Left lung (tissue), 4 donors: ENCODE measurements at regions not wholly inside any gene's neighbourhood (a gene's known extent, or its start where the extent isn't known, plus 50 kb on each side); places are given as distances from the start of the nearest gene placed in this dataset.
A peak's percentile ranks its signal among the peaks of the same experiment; 100 is the strongest.

ENCODE experiments used
- ATAC-seq: fragments of 200-7000 bp; cut with Tn5 transposase; one replicate; pipeline ENCODE4 v1.9.1; 2020; ENCODE audit warnings: moderate library complexity
- DNase-seq, 4 donors: peaks; one replicate each; pipeline ENCODE4 v3.0.0-alpha.2; 2013 to 2020
- H3K27ac ChIP-seq, 2 donors: fragments of 200-600 bp; sonication (generic) in 1 of 2; one replicate each; pipeline versions ENCODE4 v1.5.0 to v1.8.0; 2020 to 2021
- H3K27me3 ChIP-seq, 2 donors: fragments of 200-600 bp; sonication (generic) in 1 of 2; one replicate each; pipeline versions ENCODE4 v1.5.0 to v1.8.0; 2020 to 2021
- H3K36me3 ChIP-seq, 2 donors: fragments of 200-600 bp; sonication (generic) in 1 of 2; one replicate each; pipeline versions ENCODE4 v1.5.0 to v1.8.0; 2020 to 2021
- H3K4me1 ChIP-seq, 2 donors: fragments of 200-600 bp; one replicate each; pipeline ENCODE4 v1.8.0; 2021
- H3K4me3 ChIP-seq, 2 donors: fragments of 200-600 bp; sonication (generic) in 1 of 2; one replicate each; pipeline versions ENCODE4 v1.5.0 to v1.8.0; 2020 to 2021; ENCODE audit warnings: mild to moderate bottlenecking in 1 of 2
- H3K9me3 ChIP-seq, 2 donors: fragments of 200-600 bp; sonication (generic) in 1 of 2; one replicate each; pipeline versions ENCODE4 v1.5.0 to v1.8.0; 2020 to 2021
- CTCF ChIP-seq, 2 donors: fragments of 200-600 bp; sonication (generic) in 1 of 2; IDR thresholded peaks; one replicate each; pipeline versions ENCODE4 v1.5.0 to v1.8.0; 2021; ENCODE audit warnings: antibody characterized with exemption in 2 of 2
- intact Hi-C, 2 donors: fragments of 100-400 bp; cut with DNase I; formaldehyde crosslinking; loops; one replicate each; pipeline versions ENCODE4 v1.11.2 to v1.14.2; 2022
- donor health status: DM: no; HTN: yes; CAD: no.
- donor health status: DM: no; HTN: no; CAD: no.

DNA sequence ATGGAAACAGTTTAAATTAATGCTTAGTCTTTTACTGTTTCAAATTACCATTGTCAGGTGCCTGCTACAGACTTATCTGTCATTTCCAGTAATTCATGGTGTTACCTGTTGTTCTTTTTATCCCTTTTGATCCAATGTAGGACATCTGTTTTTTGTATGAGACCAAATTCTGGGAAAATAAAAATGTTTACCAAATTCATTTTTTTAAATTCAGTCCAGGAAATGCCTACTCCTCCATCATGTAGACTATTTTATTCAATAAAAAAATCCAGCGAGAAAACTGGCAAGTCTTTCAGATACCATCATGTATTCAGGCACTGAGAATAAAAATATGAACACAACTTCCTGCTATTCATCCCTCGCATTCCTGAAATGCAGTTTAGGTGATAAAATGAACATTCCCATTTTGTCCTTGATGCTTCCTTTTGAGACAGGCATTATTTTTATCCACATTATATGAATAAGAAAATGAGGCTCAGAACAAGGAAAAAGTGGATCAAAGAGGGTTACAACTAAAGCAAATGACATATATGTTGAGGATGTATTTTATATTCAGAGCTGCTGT lies 584.2 kb downstream of the SPRY1 start:
- ATAC-seq (no peak), DNase-seq (no peak)
- Histone ChIP-seq H3K4me1 (no peaks in the 10 kb centered on the region), H3K4me3 (no peak overlapping the region), H3K27ac (no peak overlapping the region), H3K36me3 (no peaks in the 10 kb centered on the region), H3K27me3 (no peaks in the 10 kb centered on the region), H3K9me3 (peaks cover 0 to 28% of the 10 kb centered on the region in 2 donors)
- intact Hi-C loops, result no loop called here
- TF ChIP-seq CTCF (IDR thresholded peaks at IDR 0.05), result no peak

DNA sequence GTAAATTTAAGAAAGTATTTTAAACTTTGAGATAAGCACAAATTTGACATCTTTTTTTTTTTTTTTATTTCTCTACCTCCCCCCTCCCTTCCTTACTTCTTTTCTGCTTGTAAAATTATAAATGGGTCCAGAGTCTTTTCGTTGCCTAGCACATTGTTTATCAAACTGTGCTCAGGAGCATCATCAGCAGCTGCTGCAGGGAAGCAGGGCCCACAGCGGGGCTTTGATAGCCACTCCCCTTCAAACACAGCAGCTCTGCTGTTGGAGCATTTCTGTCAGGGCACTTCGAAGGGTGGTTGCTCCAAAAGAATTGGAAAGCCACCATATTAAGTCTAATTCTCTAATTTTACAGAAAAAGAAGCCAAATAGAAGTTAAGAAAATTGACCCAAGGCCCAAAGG lies 588.3 kb downstream of the SPRY1 start:
- ATAC-seq (peak; percentile 36), DNase-seq (peak in 2 of 4 donors; percentile 31 to 39)
- H3K27ac ChIP-seq, result peak overlapping the region in 1 of 2 donors; percentile 74
- H3K9me3 ChIP-seq, result peaks cover 0 to 10% of the 10 kb centered on the region in 2 donors
- intact Hi-C loops, result no loop called here
- peaks cover 0 to 6% of the 10 kb centered on the region in 2 donors for H3K4me1 ChIP-seq
- TF ChIP-seq CTCF (IDR thresholded peaks at IDR 0.05), result no peak
- no peak overlapping the region for H3K4me3 ChIP-seq
- no peaks in the 10 kb centered on the region for H3K27me3 ChIP-seq
- no peaks in the 10 kb centered on the region for H3K36me3 ChIP-seq

DNA sequence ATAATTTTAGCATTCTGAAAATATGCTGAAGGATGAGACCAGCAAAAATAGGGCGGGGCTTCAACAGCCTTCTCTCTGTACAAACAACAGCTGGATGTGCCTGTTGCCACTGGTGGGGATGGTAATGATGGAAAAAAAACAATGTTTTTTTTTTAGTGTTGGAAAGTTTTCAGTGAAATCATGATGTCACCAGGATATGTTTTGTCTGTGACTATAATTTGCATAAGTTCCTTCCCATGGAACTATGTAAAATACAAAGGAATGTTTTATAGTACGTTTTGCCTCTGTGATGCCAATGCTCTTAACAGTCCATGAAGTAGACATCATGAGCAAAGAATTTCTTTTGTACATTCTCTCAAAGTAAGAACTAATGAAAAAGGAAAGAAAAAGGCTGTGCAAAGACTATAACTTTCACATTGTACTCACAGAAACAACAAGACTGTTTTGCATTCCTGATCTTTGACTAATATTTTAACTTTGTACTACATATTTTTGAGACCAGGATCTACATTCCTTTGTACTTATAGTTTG lies 589.7 kb downstream of the SPRY1 start:
- H3K9me3 ChIP-seq, result peaks cover 0 to 7% of the 10 kb centered on the region in 2 donors
- ATAC-seq, result peak; percentile 72
- H3K27ac ChIP-seq, result peak overlapping the region; percentile 14 to 74

DNA sequence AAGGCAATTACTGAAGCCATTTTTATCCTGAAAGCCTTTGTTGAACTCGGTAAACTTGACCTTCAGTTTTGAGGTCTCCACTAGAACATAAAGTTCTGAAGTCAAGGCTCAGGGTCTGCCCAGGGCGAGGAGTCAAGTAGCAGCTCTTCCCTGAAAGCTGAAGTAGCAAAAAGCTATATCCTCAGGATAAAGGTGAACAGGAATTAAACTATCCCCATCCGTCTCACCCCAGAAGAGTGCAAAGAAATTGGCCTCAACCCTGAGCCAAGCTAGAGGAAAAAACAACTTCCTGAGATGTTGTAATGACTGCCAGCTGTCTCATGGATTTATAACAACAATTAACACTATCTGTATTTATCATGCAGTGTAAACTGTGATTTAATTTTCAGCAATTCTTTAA lies 590.8 kb downstream of the SPRY1 start:
- DNase-seq (no peak), ATAC-seq (no peak)
- H3K27ac ChIP-seq, result peak overlapping the region in 1 of 2 donors; percentile 74
- intact Hi-C loops, result no loop called here
- no peak overlapping the region for H3K4me3 ChIP-seq
- peaks cover 0 to 6% of the 10 kb centered on the region in 2 donors for H3K4me1 ChIP-seq
- peaks cover 0 to 14% of the 10 kb centered on the region in 2 donors for H3K9me3 ChIP-seq
- no peaks in the 10 kb centered on the region for H3K36me3 ChIP-seq
- TF ChIP-seq CTCF (IDR thresholded peaks at IDR 0.05), result no peak
- no peaks in the 10 kb centered on the region for H3K27me3 ChIP-seq

More for the DNA sequence above, 589.7 kb downstream of the SPRY1 start:
- Histone ChIP-seq H3K27me3 (no peaks in the 10 kb centered on the region), H3K4me1 (peaks cover 0 to 6% of the 10 kb centered on the region in 2 donors), H3K36me3 (no peaks in the 10 kb centered on the region), H3K4me3 (no peak overlapping the region)
- TF ChIP-seq CTCF (IDR thresholded peaks at IDR 0.05), result no peak
- intact Hi-C loops, result no loop called here
- DNase-seq, result peak in 3 of 4 donors; percentile 35 to 89 (median 79)

- intact Hi-C loops, result no loop called here
- H3K4me3 ChIP-seq, result no peak overlapping the region
- no peak for TF ChIP-seq CTCF (IDR thresholded peaks at IDR 0.05)
- H3K27me3 ChIP-seq, result no peaks in the 10 kb centered on the region
- H3K4me1 ChIP-seq, result peaks cover 0 to 6% of the 10 kb centered on the region in 2 donors
- peaks cover 0 to 10% of the 10 kb centered on the region in 2 donors for H3K9me3 ChIP-seq
- ATAC-seq, result no peak
- H3K27ac ChIP-seq, result no peak overlapping the region
- DNase-seq, result no peak
- no peaks in the 10 kb centered on the region for H3K36me3 ChIP-seq
These were observed 593.8 kb downstream of the SPRY1 start for GRCh38 chr4:123990310-123990870.
